Endodermal cell (in vitro differentiated cells): ENCODE measurements at regions not wholly inside any gene's neighbourhood (a gene's known extent, or its start where the extent isn't known, plus 50 kb on each side); places are given as distances from the start of the nearest gene placed in this dataset.

Experiments
- DNase-seq: peaks from one replicate; pipeline ENCODE4 v3.0.0-alpha.2; 2017
- H3K27ac ChIP-seq: 2 replicates; pipeline ENCODE4 v1.5.1; 2013; ENCODE audit warnings: mild to moderate bottlenecking, low read depth, low read length, moderate library complexity
- H3K27me3 ChIP-seq: 2 replicates; pipeline ENCODE4 v1.6.1; 2013; ENCODE audit warnings: mild to moderate bottlenecking, low read length, moderate library complexity; ENCODE audit not compliant: insufficient read depth, control insufficient read depth, poor library complexity, severe bottlenecking
- H3K36me3 ChIP-seq: 2 replicates; pipeline ENCODE4 v1.7.0; 2013; ENCODE audit warnings: mild to moderate bottlenecking, low read length, moderate library complexity; ENCODE audit not compliant: control insufficient read depth, insufficient read depth
- H3K4me1 ChIP-seq: one replicate; pipeline ENCODE4 v1.7.0; 2013; ENCODE audit warnings: low read length; ENCODE audit not compliant: control insufficient read depth, insufficient read depth
- H3K4me3 ChIP-seq: 2 replicates; pipeline ENCODE4 v1.5.1; 2013; ENCODE audit warnings: mild to moderate bottlenecking, low read length, moderate library complexity
- H3K9ac ChIP-seq: 2 replicates; pipeline ENCODE4 v1.6.1; 2013; ENCODE audit warnings: mild to moderate bottlenecking, low read length, moderate library complexity; ENCODE audit not compliant: poor library complexity, severe bottlenecking; ENCODE audit errors: extremely low read depth
- H3K9me3 ChIP-seq: 2 replicates; pipeline ENCODE4 v1.6.1; 2013; ENCODE audit warnings: mild to moderate bottlenecking, low read length, moderate library complexity; ENCODE audit not compliant: control insufficient read depth
- H3K27ac Mint-ChIP-seq: 2 replicates; pipeline ENCODE4 v1.8.0; 2020; ENCODE audit warnings: mixed read lengths
- H3K27me3 Mint-ChIP-seq: 2 replicates; pipeline ENCODE4 v1.8.0; 2021; ENCODE audit warnings: mild to moderate bottlenecking, mixed read lengths; ENCODE audit not compliant: insufficient read depth
- H3K36me3 Mint-ChIP-seq: 2 replicates; pipeline ENCODE4 v1.8.0; 2020; ENCODE audit warnings: low read depth, mixed read lengths
- H3K4me1 Mint-ChIP-seq: 2 replicates; pipeline ENCODE4 v1.8.0; 2020; ENCODE audit warnings: mixed read lengths
- H3K4me3 Mint-ChIP-seq: 2 replicates; pipeline ENCODE4 v1.8.0; 2020; ENCODE audit warnings: mild to moderate bottlenecking, moderate library complexity, mixed read lengths
- H3K9me3 Mint-ChIP-seq: 2 replicates; pipeline ENCODE4 v1.8.0; 2020; ENCODE audit warnings: mild to moderate bottlenecking, mixed read lengths
- CTCF ChIP-seq: fragments of 200-600 bp; sonication (generic); conservative IDR thresholded peaks from 2 replicates; pipeline ENCODE4 v1.5.0; 2021; ENCODE audit warnings: antibody characterized with exemption, mild to moderate bottlenecking
- WGBS, 2 experiments: methylation state at CpG; one replicate each; pipeline versions ENCODE4 v1.1.5 to v1.1.7; 2013; ENCODE audit warnings: missing lambda C conversion rate in 2 of 2, mixed read lengths in 1 of 2; ENCODE audit not compliant: insufficient coverage in 1 of 2, insufficient read length in 1 of 2; 5-methylcytosine and 5-hydroxymethylcytosine counted together

DNA sequence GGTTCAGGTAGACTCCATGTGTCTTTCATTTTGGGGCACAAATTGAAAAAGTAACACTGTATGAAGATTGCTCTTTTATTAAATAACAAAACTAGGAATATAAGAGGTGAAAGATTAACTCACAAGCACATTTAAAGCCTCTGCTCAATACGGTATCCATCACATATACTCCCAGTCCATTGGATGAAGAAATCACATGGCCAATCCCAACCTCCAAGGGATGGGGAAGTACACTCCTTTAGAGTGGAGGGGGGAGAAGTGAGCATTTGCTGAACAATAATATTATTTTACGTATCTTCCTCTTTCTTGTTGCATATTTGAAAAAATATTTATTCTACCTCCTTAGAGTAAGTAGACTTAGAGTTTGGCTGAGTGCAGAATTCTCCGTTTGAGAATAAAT, 316.5 kb downstream of the LMX1A start:
- no peaks in the 10 kb centered on the region for H3K9me3 ChIP-seq
- H3K27ac ChIP-seq = no peak overlapping the region
- TF ChIP-seq CTCF = no peak
- H3K4me1 ChIP-seq = no peaks in the 10 kb centered on the region
- Mint-ChIP-seq H3K9me3 (no peaks in the 10 kb centered on the region), H3K27ac (no peak overlapping the region), H3K4me3 (no peak overlapping the region), H3K27me3 (no peaks in the 10 kb centered on the region), H3K36me3 (no peaks in the 10 kb centered on the region), H3K4me1 (no peaks in the 10 kb centered on the region)
- H3K27me3 ChIP-seq = no peaks in the 10 kb centered on the region
- WGBS, 2 experiments = 98 to 100% methylated on average over 1 to 2 of the region's 3 CpGs
- DNase-seq = no peak
- H3K9ac ChIP-seq = no peak overlapping the region
- no peaks in the 10 kb centered on the region for H3K36me3 ChIP-seq
- no peak overlapping the region for H3K4me3 ChIP-seq

GRCh38 chr1:165036403-165036802, 320.1 kb downstream of the LMX1A start:
- Histone ChIP-seq H3K4me3 (no peak overlapping the region), H3K9me3 (no peaks in the 10 kb centered on the region), H3K4me1 (no peaks in the 10 kb centered on the region), H3K27ac (no peak overlapping the region), H3K36me3 (no peaks in the 10 kb centered on the region), H3K9ac (no peak overlapping the region), H3K27me3 (no peaks in the 10 kb centered on the region)
- H3K36me3 Mint-ChIP-seq = no peaks in the 10 kb centered on the region
- no peak overlapping the region for H3K27ac Mint-ChIP-seq
- H3K4me3 Mint-ChIP-seq = no peak overlapping the region
- no peaks in the 10 kb centered on the region for H3K27me3 Mint-ChIP-seq
- no peaks in the 10 kb centered on the region for H3K9me3 Mint-ChIP-seq
- WGBS, 2 experiments = 94% methylated on average over 6 of the region's 6 CpGs
- no peak for TF ChIP-seq CTCF
- no peaks in the 10 kb centered on the region for H3K4me1 Mint-ChIP-seq
- no peak for DNase-seq

GRCh38 chr1:165034136-165034809, 322.2 kb downstream of the LMX1A start:
- Histone ChIP-seq H3K27ac (no peak overlapping the region), H3K9ac (no peak overlapping the region), H3K4me1 (no peaks in the 10 kb centered on the region), H3K27me3 (no peaks in the 10 kb centered on the region), H3K36me3 (no peaks in the 10 kb centered on the region), H3K4me3 (no peak overlapping the region), H3K9me3 (no peaks in the 10 kb centered on the region)
- Mint-ChIP-seq H3K9me3 (no peaks in the 10 kb centered on the region), H3K4me1 (no peaks in the 10 kb centered on the region), H3K36me3 (no peaks in the 10 kb centered on the region), H3K27ac (no peak overlapping the region), H3K4me3 (no peak overlapping the region), H3K27me3 (no peaks in the 10 kb centered on the region)
- 92 to 100% methylated on average over 1 to 3 of the region's 3 CpGs for WGBS, 2 experiments
- TF ChIP-seq CTCF = no peak
- DNase-seq = no peak
